Esophagus muscularis mucosa (tissue), 4 donors: ENCODE measurements at regions not wholly inside any gene's neighbourhood (a gene's known extent, or its start where the extent isn't known, plus 50 kb on each side); places are given as distances from the start of the nearest gene placed in this dataset.

Source experiments
- DNase-seq: peaks from one replicate; pipeline ENCODE4 v3.0.0-alpha.2; 2017; ENCODE audit errors: extremely low spot score
- H3K27ac ChIP-seq, 4 donors: fragments of 200-600 bp; sonication (generic); replicated peaks in 1 of 4; 1 replicate in 3 of 4; 2 replicates in 1 of 4; pipeline ENCODE4 v1.5.1; 2016 to 2019; ENCODE audit warnings: mild to moderate bottlenecking in 1 of 4
- H3K27me3 ChIP-seq, 4 donors: fragments of 200-600 bp; sonication (generic); one replicate each; pipeline versions ENCODE4 v1.5.1 to v1.6.0; 2016 to 2019
- H3K36me3 ChIP-seq, 4 donors: fragments of 200-600 bp; sonication (generic); one replicate each; pipeline ENCODE4 v1.5.1; 2016 to 2019
- H3K4me1 ChIP-seq, 4 donors: fragments of 200-600 bp; sonication (generic); one replicate each; pipeline ENCODE4 v1.5.1; 2016 to 2019
- H3K4me3 ChIP-seq, 4 donors: fragments of 200-600 bp; sonication (generic); 1 replicate in 2 of 4; 2 replicates in 2 of 4; pipeline ENCODE4 v1.5.1; 2016 to 2019; ENCODE audit warnings: mild to moderate bottlenecking in 4 of 4, moderate library complexity in 1 of 4
- H3K9me3 ChIP-seq, 4 donors: fragments of 200-600 bp; sonication (generic); 1 replicate in 3 of 4; 2 replicates in 1 of 4; pipeline ENCODE4 v1.5.1; 2016 to 2019
- EP300 ChIP-seq: sonication (generic); formaldehyde crosslinking; IDR thresholded peaks from one replicate; pipeline ENCODE4 v1.6.1; 2017; ENCODE audit warnings: antibody characterized with exemption
- POLR2A ChIP-seq: fragments of 450-650 bp; IDR thresholded peaks from one replicate; pipeline ENCODE4 v1.6.1; 2017; ENCODE audit warnings: antibody characterized with exemption, moderate library complexity, mild to moderate bottlenecking, low read depth
- POLR2AphosphoS5 ChIP-seq, 2 donors: sonication (generic); formaldehyde crosslinking; IDR thresholded peaks; one replicate each; pipeline ENCODE4 v1.6.1; 2017; ENCODE audit warnings: antibody characterized with exemption in 2 of 2
- WGBS: methylation state at CpG from one replicate; pipeline ENCODE4 v1.1.5; 2018; 5-methylcytosine and 5-hydroxymethylcytosine counted together
- intact Hi-C: fragments of 100-400 bp; cut with DNase I; formaldehyde crosslinking; loops from one replicate; pipeline ENCODE4 v1.15.1; 2023
- TF ChIP-seq, protein P1 (sequence below), 3 experiments: fragments of 200-600 bp in 2 of 3; fragments of 450-650 bp in 1 of 3; sonication (generic) in 2 of 3; IDR thresholded peaks; one replicate each; pipeline ENCODE4 v1.5.1; 2017 to 2019; ENCODE audit warnings: antibody characterized with exemption in 3 of 3, mild to moderate bottlenecking in 2 of 3, moderate library complexity in 1 of 3

DNA sequence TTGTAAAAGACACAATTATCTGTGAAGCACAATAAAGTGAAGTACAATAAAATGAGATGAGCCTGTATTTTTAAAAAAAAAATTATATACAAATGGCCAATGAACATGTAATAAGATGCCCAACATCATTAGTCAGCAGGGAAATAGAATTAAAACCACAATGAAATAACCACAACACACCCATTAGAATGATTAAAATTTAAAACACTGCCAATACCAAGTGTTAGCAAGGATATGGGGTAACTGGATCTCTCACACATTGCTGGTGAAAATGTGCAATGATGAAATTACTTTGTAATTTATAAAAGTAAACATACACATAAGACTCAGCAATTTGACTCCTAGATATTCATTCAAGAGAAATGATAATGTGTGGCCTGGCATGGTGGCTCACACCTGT is 62.8 kb downstream of the SHOC1 start:
- DNase-seq: no peak
- H3K27ac ChIP-seq: no peak overlapping the region
- H3K4me1 ChIP-seq: no peaks in the 10 kb centered on the region
- peaks cover 0 to 12% (median 6%) of the 10 kb centered on the region in 4 donors for H3K9me3 ChIP-seq
- no peak overlapping the region for H3K4me3 ChIP-seq
- intact Hi-C loops: no loop called here
- H3K36me3 ChIP-seq: peaks cover 0 to 5% (median 0%) of the 10 kb centered on the region in 4 donors
- no peaks in the 10 kb centered on the region for H3K27me3 ChIP-seq
- TF ChIP-seq POLR2A (no peak), POLR2AphosphoS5 (IDR thresholded peaks at IDR 0.05) (no peak), EP300 (no peak)
- TF ChIP-seq, protein P1, sequence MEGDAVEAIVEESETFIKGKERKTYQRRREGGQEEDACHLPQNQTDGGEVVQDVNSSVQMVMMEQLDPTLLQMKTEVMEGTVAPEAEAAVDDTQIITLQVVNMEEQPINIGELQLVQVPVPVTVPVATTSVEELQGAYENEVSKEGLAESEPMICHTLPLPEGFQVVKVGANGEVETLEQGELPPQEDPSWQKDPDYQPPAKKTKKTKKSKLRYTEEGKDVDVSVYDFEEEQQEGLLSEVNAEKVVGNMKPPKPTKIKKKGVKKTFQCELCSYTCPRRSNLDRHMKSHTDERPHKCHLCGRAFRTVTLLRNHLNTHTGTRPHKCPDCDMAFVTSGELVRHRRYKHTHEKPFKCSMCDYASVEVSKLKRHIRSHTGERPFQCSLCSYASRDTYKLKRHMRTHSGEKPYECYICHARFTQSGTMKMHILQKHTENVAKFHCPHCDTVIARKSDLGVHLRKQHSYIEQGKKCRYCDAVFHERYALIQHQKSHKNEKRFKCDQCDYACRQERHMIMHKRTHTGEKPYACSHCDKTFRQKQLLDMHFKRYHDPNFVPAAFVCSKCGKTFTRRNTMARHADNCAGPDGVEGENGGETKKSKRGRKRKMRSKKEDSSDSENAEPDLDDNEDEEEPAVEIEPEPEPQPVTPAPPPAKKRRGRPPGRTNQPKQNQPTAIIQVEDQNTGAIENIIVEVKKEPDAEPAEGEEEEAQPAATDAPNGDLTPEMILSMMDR (IDR thresholded peaks at IDR 0.05): no peak

DNA sequence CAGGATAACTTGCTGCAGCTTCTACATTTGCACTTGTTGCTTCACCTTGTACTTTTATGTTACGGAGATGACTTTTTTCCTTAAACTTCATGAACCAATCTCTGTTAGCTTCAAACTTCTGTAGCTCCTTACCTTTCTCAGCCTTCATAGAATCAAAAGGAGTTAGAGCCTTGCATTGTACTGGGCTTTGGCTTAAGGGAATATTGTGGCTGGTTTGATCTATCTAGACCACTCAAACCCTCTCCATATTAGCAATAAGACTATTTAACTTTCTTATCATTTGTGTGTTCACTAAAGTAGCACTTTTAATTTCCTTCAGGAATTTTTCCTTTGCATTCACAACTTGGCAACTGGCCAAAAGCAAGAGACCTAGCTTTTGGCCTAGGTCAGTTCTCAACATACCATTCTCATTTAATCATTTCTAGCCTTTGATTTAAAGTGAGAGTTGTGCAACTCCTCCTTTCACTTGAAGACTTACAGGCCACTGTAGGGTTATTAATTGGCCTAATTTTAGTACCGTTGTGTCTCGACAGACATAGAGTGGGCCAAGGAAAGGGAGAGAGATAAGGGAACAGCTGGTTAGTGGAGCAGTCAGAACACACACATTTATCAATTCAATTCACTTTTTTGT is 63.7 kb downstream of the SHOC1 start:
- intact Hi-C loops: no loop called here
- Histone ChIP-seq H3K27me3 (no peaks in the 10 kb centered on the region), H3K27ac (no peak overlapping the region), H3K36me3 (peaks cover 0 to 5% (median 0%) of the 10 kb centered on the region in 4 donors), H3K9me3 (peaks cover 0 to 12% (median 6%) of the 10 kb centered on the region in 4 donors), H3K4me3 (no peak overlapping the region), H3K4me1 (no peaks in the 10 kb centered on the region)
- TF ChIP-seq POLR2AphosphoS5 (IDR thresholded peaks at IDR 0.05) (no peak), EP300 (no peak), POLR2A (no peak)
- TF ChIP-seq, protein P1 (IDR thresholded peaks at IDR 0.05): no peak
- 85% methylated on average over 3 of the region's 3 CpGs for WGBS
- DNase-seq: no peak

DNA sequence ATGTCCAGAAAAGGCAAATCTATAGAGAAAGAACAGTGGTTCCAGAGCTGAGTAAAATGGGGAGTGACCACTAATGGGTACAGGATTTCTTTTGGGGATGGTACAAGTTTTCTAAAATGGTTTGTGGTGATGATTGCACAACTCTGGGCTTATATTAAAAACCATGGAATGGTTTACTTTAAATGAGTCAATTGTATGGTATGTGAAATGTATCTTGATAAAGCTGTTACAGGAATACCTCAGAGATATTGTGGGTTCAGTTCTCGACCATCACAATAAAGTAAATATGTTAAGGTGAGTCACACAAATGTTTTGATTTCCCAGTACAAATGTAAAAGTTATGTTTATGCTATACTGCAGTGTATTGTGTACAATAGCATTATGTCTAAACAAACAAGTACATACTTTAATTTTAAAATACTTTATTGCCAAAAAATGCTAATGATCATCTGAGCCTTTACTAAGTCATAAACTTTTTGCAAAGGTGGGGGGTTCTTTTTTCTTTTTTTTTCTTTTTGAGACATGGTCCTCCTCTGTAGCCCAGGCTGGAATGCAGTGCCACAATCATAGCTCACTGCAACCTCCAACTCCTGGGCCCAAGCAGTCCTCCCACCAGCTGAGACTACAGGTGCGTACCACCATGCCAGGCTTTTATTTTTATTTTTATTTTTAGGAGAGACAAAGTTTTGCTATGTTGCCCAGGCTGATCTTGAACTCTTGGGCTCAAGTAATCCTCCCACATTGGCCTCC is 65.9 kb downstream of the SHOC1 start:
- DNase-seq: no peak
- intact Hi-C loops: no loop called here
- no peak overlapping the region for H3K4me3 ChIP-seq

DNA sequence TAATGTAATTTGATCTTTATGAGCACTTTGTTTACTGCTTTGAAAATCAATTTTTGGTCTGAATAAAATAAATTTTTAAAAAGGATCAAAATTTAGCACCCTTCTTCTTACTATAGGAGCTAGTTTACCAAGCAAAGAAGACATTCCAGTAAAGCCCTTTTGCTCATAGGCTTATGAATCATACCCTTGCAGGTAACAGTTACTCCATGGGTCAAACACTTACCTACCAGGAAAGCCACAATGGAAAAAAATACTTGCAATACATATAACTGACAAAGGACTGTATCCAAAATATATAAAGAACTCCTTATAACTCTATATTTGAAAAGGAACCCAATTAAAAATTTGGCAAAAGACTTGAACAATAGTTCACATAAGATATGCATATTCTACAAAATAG is 66.6 kb downstream of the SHOC1 start:
- Histone ChIP-seq H3K4me3 (no peak overlapping the region), H3K9me3 (peaks cover 0 to 12% (median 6%) of the 10 kb centered on the region in 4 donors), H3K4me1 (no peaks in the 10 kb centered on the region), H3K27me3 (no peaks in the 10 kb centered on the region), H3K27ac (no peak overlapping the region), H3K36me3 (peaks cover 0 to 5% (median 0%) of the 10 kb centered on the region in 4 donors)
- TF ChIP-seq POLR2AphosphoS5 (IDR thresholded peaks at IDR 0.05) (no peak), POLR2A (no peak), EP300 (no peak)
- TF ChIP-seq, protein P1 (IDR thresholded peaks at IDR 0.05): no peak
- intact Hi-C loops: no loop called here
- no peak for DNase-seq

More for the DNA sequence above, 65.9 kb downstream of the SHOC1 start:
- peaks cover 0 to 5% (median 0%) of the 10 kb centered on the region in 4 donors for H3K36me3 ChIP-seq
- no peak for TF ChIP-seq POLR2AphosphoS5 (IDR thresholded peaks at IDR 0.05)
- no peaks in the 10 kb centered on the region for H3K27me3 ChIP-seq
- no peak overlapping the region for H3K27ac ChIP-seq
- H3K4me1 ChIP-seq: no peaks in the 10 kb centered on the region
- WGBS: 79% methylated on average over 2 of the region's 2 CpGs
- H3K9me3 ChIP-seq: peaks cover 0 to 12% (median 6%) of the 10 kb centered on the region in 4 donors

DNA sequence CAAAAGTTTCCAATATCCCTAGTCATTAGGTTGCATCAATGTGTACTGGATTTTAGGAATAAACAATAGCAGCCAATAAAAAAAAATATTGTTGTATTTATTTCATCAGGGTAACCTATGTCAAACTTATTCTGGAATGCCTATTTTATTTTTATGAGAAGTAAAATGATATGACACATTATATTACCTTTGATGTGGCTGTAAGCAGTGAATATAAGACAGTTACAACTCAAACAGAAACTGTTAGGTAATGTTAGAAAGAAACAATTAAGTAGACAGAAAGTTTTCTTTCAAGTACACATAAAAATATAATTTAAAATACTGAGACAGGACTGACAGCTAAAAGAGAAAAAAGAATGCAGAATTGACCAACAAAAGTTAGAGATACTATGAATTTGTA is 65.5 kb downstream of the GNG10 start:
- H3K4me3 ChIP-seq: no peak overlapping the region
- H3K9me3 ChIP-seq: peaks cover 0 to 12% (median 6%) of the 10 kb centered on the region in 4 donors
- no peaks in the 10 kb centered on the region for H3K27me3 ChIP-seq
- H3K27ac ChIP-seq: no peak overlapping the region
- intact Hi-C loops: no loop called here
- DNase-seq: no peak
- H3K4me1 ChIP-seq: no peaks in the 10 kb centered on the region
- TF ChIP-seq POLR2AphosphoS5 (IDR thresholded peaks at IDR 0.05): no peak
- TF ChIP-seq POLR2A: no peak
- TF ChIP-seq, protein P1 (IDR thresholded peaks at IDR 0.05): no peak
- no peak for TF ChIP-seq EP300
- H3K36me3 ChIP-seq: peaks cover 0 to 5% (median 0%) of the 10 kb centered on the region in 4 donors
